HG03378 (cell line): ENCODE measurements at regions not wholly inside any gene's neighbourhood (a gene's known extent, or its start where the extent isn't known, plus 50 kb on each side); places are given as distances from the start of the nearest gene placed in this dataset.
"Not testable (repeated sequence)": the region's sequence is repeated elsewhere in the genome, so short reads cannot be mapped to it uniquely, and the experiment has no call there.

Source experiments
- ATAC-seq: cut with Tn5 transposase; IDR thresholded peaks from one replicate; pipeline ENCODE4 v1.9.1; 2021; ENCODE audit warnings: mild to moderate bottlenecking, moderate library complexity; ENCODE audit not compliant: unreplicated experiment

GRCh38 chr3:187481426-187481825, 113.2 kb downstream of the RTP4 start:
- ATAC-seq, result no peak

- ATAC-seq, result not testable (repeated sequence)
Observed at GRCh38 chr3:187475613-187476012, 107.4 kb downstream of the RTP4 start.

GRCh38 chr3:187473778-187474406, 105.7 kb downstream of the RTP4 start:
- no peak for ATAC-seq

- ATAC-seq, result not testable (repeated sequence)
Observed at GRCh38 chr3:187466306-187466705, 98.1 kb downstream of the RTP4 start.

GRCh38 chr3:187465503-187465902, 97.3 kb downstream of the RTP4 start:
- no peak for ATAC-seq

GRCh38 chr3:187464682-187465081, 96.5 kb downstream of the RTP4 start:
- ATAC-seq, result no peak

GRCh38 chr3:187458921-187459320, 90.7 kb downstream of the RTP4 start:
- no peak for ATAC-seq

- ATAC-seq, result no peak
Observed at GRCh38 chr3:187458383-187458782, 90.2 kb downstream of the RTP4 start.

GRCh38 chr3:187456250-187456649, 88.1 kb downstream of the RTP4 start:
- no peak for ATAC-seq

- no peak for ATAC-seq
Observed at GRCh38 chr3:187454085-187454815, 86.1 kb downstream of the RTP4 start.

- ATAC-seq, result no peak
Observed at GRCh38 chr3:187450431-187451190, 82.4 kb downstream of the RTP4 start.

GRCh38 chr3:187448674-187449073, 80.5 kb downstream of the RTP4 start:
- ATAC-seq, result no peak

GRCh38 chr3:187447737-187448136, 79.6 kb downstream of the RTP4 start:
- ATAC-seq, result no peak

- ATAC-seq, result no peak
Observed at GRCh38 chr3:187445356-187445755, 77.2 kb downstream of the RTP4 start.

- no peak for ATAC-seq
Observed at GRCh38 chr3:187434524-187434923, 66.3 kb downstream of the RTP4 start.

GRCh38 chr3:187430576-187430975, 62.4 kb downstream of the RTP4 start:
- no peak for ATAC-seq
